ENCODE measurements at regions not wholly inside any gene's neighbourhood (a gene's known extent, or its start where the extent isn't known, plus 50 kb on each side); places are given as distances from the start of the nearest gene placed in this dataset.

GRCh38 chr15:25244731-25245585 lies 193.9 kb downstream of the UBE3A start:
- no peak for TF ChIP-seq EZH2phosphoT487 (IDR thresholded peaks at IDR 0.05; ENCODE audit: borderline replicate concordance, low read length)
- TF ChIP-seq, protein P1, sequence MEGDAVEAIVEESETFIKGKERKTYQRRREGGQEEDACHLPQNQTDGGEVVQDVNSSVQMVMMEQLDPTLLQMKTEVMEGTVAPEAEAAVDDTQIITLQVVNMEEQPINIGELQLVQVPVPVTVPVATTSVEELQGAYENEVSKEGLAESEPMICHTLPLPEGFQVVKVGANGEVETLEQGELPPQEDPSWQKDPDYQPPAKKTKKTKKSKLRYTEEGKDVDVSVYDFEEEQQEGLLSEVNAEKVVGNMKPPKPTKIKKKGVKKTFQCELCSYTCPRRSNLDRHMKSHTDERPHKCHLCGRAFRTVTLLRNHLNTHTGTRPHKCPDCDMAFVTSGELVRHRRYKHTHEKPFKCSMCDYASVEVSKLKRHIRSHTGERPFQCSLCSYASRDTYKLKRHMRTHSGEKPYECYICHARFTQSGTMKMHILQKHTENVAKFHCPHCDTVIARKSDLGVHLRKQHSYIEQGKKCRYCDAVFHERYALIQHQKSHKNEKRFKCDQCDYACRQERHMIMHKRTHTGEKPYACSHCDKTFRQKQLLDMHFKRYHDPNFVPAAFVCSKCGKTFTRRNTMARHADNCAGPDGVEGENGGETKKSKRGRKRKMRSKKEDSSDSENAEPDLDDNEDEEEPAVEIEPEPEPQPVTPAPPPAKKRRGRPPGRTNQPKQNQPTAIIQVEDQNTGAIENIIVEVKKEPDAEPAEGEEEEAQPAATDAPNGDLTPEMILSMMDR (conservative IDR thresholded peaks at IDR 0.05; ENCODE audit: low read depth, low read length) = no peak
- no peak for TF ChIP-seq EZH2 (IDR thresholded peaks at IDR 0.05; ENCODE audit: low read length, unreplicated experiment)

Measured in PC-3 (cell line).